ENCODE measurements at regions not wholly inside any gene's neighbourhood (a gene's known extent, or its start where the extent isn't known, plus 50 kb on each side); places are given as distances from the start of the nearest gene placed in this dataset.

- DNase-seq (ENCODE audit: low spot score): no peak
These were observed 65.3 kb downstream of the METRNL start for GRCh38 chr17:83144421-83145357.

GRCh38 chr17:83145358-83145738 lies 65.9 kb downstream of the METRNL start:
- no peak for DNase-seq (ENCODE audit: low spot score)

- DNase-seq (ENCODE audit: low spot score): no peak
These were observed 66.4 kb downstream of the METRNL start for GRCh38 chr17:83145831-83146230.

- DNase-seq (ENCODE audit: low spot score): no peak
These were observed 66.9 kb downstream of the METRNL start for GRCh38 chr17:83146347-83146746.

GRCh38 chr17:83147280-83147679 lies 67.9 kb downstream of the METRNL start:
- no peak for DNase-seq (ENCODE audit: low spot score)

- no peak for DNase-seq (ENCODE audit: low spot score)
These were observed 69.1 kb downstream of the METRNL start for GRCh38 chr17:83148317-83149028.

- no peak for DNase-seq (ENCODE audit: low spot score)
These were observed 69.8 kb downstream of the METRNL start for GRCh38 chr17:83149029-83149725.

GRCh38 chr17:83149761-83150251 lies 70.4 kb downstream of the METRNL start:
- DNase-seq (ENCODE audit: low spot score): no peak

- DNase-seq (ENCODE audit: low spot score): no peak
These were observed 71.1 kb downstream of the METRNL start for GRCh38 chr17:83150369-83151055.

- DNase-seq (ENCODE audit: low spot score): no peak
These were observed 71.6 kb downstream of the METRNL start for GRCh38 chr17:83151056-83151441.

- no peak for DNase-seq (ENCODE audit: low spot score)
These were observed 72.2 kb downstream of the METRNL start for GRCh38 chr17:83151442-83152226.

GRCh38 chr17:83152227-83152744 lies 72.9 kb downstream of the METRNL start:
- no peak for DNase-seq (ENCODE audit: low spot score)

GRCh38 chr17:83152745-83153611 lies 73.6 kb downstream of the METRNL start:
- no peak for DNase-seq (ENCODE audit: low spot score)

- DNase-seq (ENCODE audit: low spot score): no peak
These were observed 74.4 kb downstream of the METRNL start for GRCh38 chr17:83153681-83154310.

- DNase-seq (ENCODE audit: low spot score): no peak
These were observed 75.1 kb downstream of the METRNL start for GRCh38 chr17:83154311-83155127.

GRCh38 chr17:83155128-83156121 lies 76.0 kb downstream of the METRNL start:
- no peak for DNase-seq (ENCODE audit: low spot score)

GRCh38 chr17:83156408-83156807 lies 77.0 kb downstream of the METRNL start:
- no peak for DNase-seq (ENCODE audit: low spot score)

All from CD4-positive, alpha-beta T cell treated with Interleukin-6 at 100 ng/mL for 8 hours (primary cell).